ENCODE measurements at regions not wholly inside any gene's neighbourhood (a gene's known extent, or its start where the extent isn't known, plus 50 kb on each side); places are given as distances from the start of the nearest gene placed in this dataset.

GRCh38 chr3:147900851-147901250, 491.7 kb downstream of the ZIC1 start:
- no peak overlapping the region for H2AFZ ChIP-seq (ENCODE audit: low read depth, low read length)
- no peaks in the 10 kb centered on the region for H3K4me1 ChIP-seq (ENCODE audit: insufficient read depth, low read length)
- Mint-ChIP-seq H3K27me3 (ENCODE audit: low read depth, unreplicated experiment) (no peaks in the 10 kb centered on the region), H3K9me3 (ENCODE audit: unreplicated experiment) (no peaks in the 10 kb centered on the region), H3K4me1 (ENCODE audit: low read depth, unreplicated experiment) (no peaks in the 10 kb centered on the region), H3K36me3 (ENCODE audit: low read depth, unreplicated experiment) (no peaks in the 10 kb centered on the region), H3K4me3 (ENCODE audit: unreplicated experiment) (no peak overlapping the region), H3K27ac (ENCODE audit: unreplicated experiment) (no peak overlapping the region)
- H3K27me3 ChIP-seq (ENCODE audit: insufficient read depth, low read length) = no peaks in the 10 kb centered on the region
- H3K79me2 ChIP-seq (ENCODE audit: insufficient read depth, low read length) = no peaks in the 10 kb centered on the region
- FAIRE-seq (no peak), DNase-seq (ENCODE audit: low read depth) (no peak)
- TF ChIP-seq CTCF (IDR thresholded peaks at IDR 0.05; ENCODE audit: insufficient read depth, low read depth, low read length) (no peak), EZH2 (IDR thresholded peaks at IDR 0.05; ENCODE audit: insufficient read depth, low read length) (no peak)
- H3K4me2 ChIP-seq (ENCODE audit: low read length) = no peak overlapping the region
- H3K9me3 ChIP-seq (ENCODE audit: insufficient read depth, low read depth, low read length) = no peaks in the 10 kb centered on the region
- H3K36me3 ChIP-seq (ENCODE audit: insufficient read depth, low read length) = no peaks in the 10 kb centered on the region
- H3K4me3 ChIP-seq (ENCODE audit: insufficient read depth, low read depth, low read length) = no peak overlapping the region
- no peak overlapping the region for H3K27ac ChIP-seq (ENCODE audit: low read depth, low read length)
- no peaks in the 10 kb centered on the region for H4K20me1 ChIP-seq (ENCODE audit: insufficient read depth, low read length)
- H3K9ac ChIP-seq (ENCODE audit: low read length) = no peak overlapping the region

- Histone ChIP-seq H2AFZ (ENCODE audit: low read depth, low read length) (no peak overlapping the region), H3K36me3 (ENCODE audit: insufficient read depth, low read length) (no peaks in the 10 kb centered on the region), H4K20me1 (ENCODE audit: insufficient read depth, low read length) (no peaks in the 10 kb centered on the region), H3K27me3 (ENCODE audit: insufficient read depth, low read length) (no peaks in the 10 kb centered on the region), H3K27ac (ENCODE audit: low read depth, low read length) (no peak overlapping the region), H3K4me2 (ENCODE audit: low read length) (no peak overlapping the region), H3K79me2 (ENCODE audit: insufficient read depth, low read length) (no peaks in the 10 kb centered on the region), H3K9ac (ENCODE audit: low read length) (no peak overlapping the region), H3K4me3 (ENCODE audit: insufficient read depth, low read depth, low read length) (no peak overlapping the region), H3K9me3 (ENCODE audit: insufficient read depth, low read depth, low read length) (no peaks in the 10 kb centered on the region), H3K4me1 (ENCODE audit: insufficient read depth, low read length) (peaks cover 3% of the 10 kb centered on the region)
- Mint-ChIP-seq H3K9me3 (ENCODE audit: unreplicated experiment) (no peaks in the 10 kb centered on the region), H3K4me1 (ENCODE audit: low read depth, unreplicated experiment) (no peaks in the 10 kb centered on the region), H3K27me3 (ENCODE audit: low read depth, unreplicated experiment) (no peaks in the 10 kb centered on the region), H3K4me3 (ENCODE audit: unreplicated experiment) (no peak overlapping the region), H3K27ac (ENCODE audit: unreplicated experiment) (no peak overlapping the region), H3K36me3 (ENCODE audit: low read depth, unreplicated experiment) (no peaks in the 10 kb centered on the region)
- FAIRE-seq (no peak), DNase-seq (ENCODE audit: low read depth) (no peak)
- TF ChIP-seq EZH2 (IDR thresholded peaks at IDR 0.05; ENCODE audit: insufficient read depth, low read length) = no peak
- no peak for TF ChIP-seq CTCF (IDR thresholded peaks at IDR 0.05; ENCODE audit: insufficient read depth, low read depth, low read length)
These were observed 493.9 kb downstream of the ZIC1 start for GRCh38 chr3:147903026-147903425.

- Histone ChIP-seq H3K36me3 (ENCODE audit: insufficient read depth, low read length) (no peaks in the 10 kb centered on the region), H4K20me1 (ENCODE audit: insufficient read depth, low read length) (no peaks in the 10 kb centered on the region), H3K9me3 (ENCODE audit: insufficient read depth, low read depth, low read length) (no peaks in the 10 kb centered on the region), H3K4me1 (ENCODE audit: insufficient read depth, low read length) (peaks cover 3% of the 10 kb centered on the region), H3K9ac (ENCODE audit: low read length) (no peak overlapping the region), H3K27ac (ENCODE audit: low read depth, low read length) (no peak overlapping the region), H3K4me3 (ENCODE audit: insufficient read depth, low read depth, low read length) (no peak overlapping the region), H2AFZ (ENCODE audit: low read depth, low read length) (no peak overlapping the region), H3K4me2 (ENCODE audit: low read length) (no peak overlapping the region), H3K27me3 (ENCODE audit: insufficient read depth, low read length) (no peaks in the 10 kb centered on the region), H3K79me2 (ENCODE audit: insufficient read depth, low read length) (no peaks in the 10 kb centered on the region)
- Mint-ChIP-seq H3K36me3 (ENCODE audit: low read depth, unreplicated experiment) (no peaks in the 10 kb centered on the region), H3K27ac (ENCODE audit: unreplicated experiment) (no peak overlapping the region), H3K27me3 (ENCODE audit: low read depth, unreplicated experiment) (no peaks in the 10 kb centered on the region), H3K4me1 (ENCODE audit: low read depth, unreplicated experiment) (no peaks in the 10 kb centered on the region), H3K9me3 (ENCODE audit: unreplicated experiment) (no peaks in the 10 kb centered on the region), H3K4me3 (ENCODE audit: unreplicated experiment) (no peak overlapping the region)
- FAIRE-seq (no peak), DNase-seq (ENCODE audit: low read depth) (no peak)
- no peak for TF ChIP-seq CTCF (IDR thresholded peaks at IDR 0.05; ENCODE audit: insufficient read depth, low read depth, low read length)
- TF ChIP-seq EZH2 (IDR thresholded peaks at IDR 0.05; ENCODE audit: insufficient read depth, low read length) = no peak
These were observed 495.3 kb downstream of the ZIC1 start for GRCh38 chr3:147904421-147904820.
